Neural crest cell (in vitro differentiated cells): ENCODE measurements at regions not wholly inside any gene's neighbourhood (a gene's known extent, or its start where the extent isn't known, plus 50 kb on each side); places are given as distances from the start of the nearest gene placed in this dataset.

ENCODE experiments used
- DNase-seq: peaks from one replicate; pipeline ENCODE4 v3.0.0; 2021; ENCODE audit warnings: low read depth, mixed read lengths, low spot score
- H3K27ac Mint-ChIP-seq: one replicate; pipeline ENCODE4 v1.8.0; 2021; ENCODE audit warnings: mild to moderate bottlenecking, mixed read lengths; ENCODE audit not compliant: unreplicated experiment
- H3K27me3 Mint-ChIP-seq: 2 replicates; pipeline ENCODE4 v1.8.0; 2021; ENCODE audit warnings: low read depth, mild to moderate bottlenecking, mixed read lengths
- H3K36me3 Mint-ChIP-seq: 2 replicates; pipeline ENCODE4 v1.8.0; 2021; ENCODE audit warnings: low read depth, mild to moderate bottlenecking, mixed read lengths
- H3K4me1 Mint-ChIP-seq: 2 replicates; pipeline ENCODE4 v1.8.0; 2021; ENCODE audit warnings: mixed read lengths
- H3K4me3 Mint-ChIP-seq: one replicate; pipeline ENCODE4 v1.8.0; 2021; ENCODE audit warnings: mild to moderate bottlenecking, mixed read lengths
- H3K9me3 Mint-ChIP-seq: 2 replicates; pipeline ENCODE4 v1.8.0; 2021; ENCODE audit warnings: mixed read lengths
- TF ChIP-seq, protein P1 (sequence below): fragments of 200-600 bp; sonication (generic); conservative IDR thresholded peaks from 2 replicates; pipeline ENCODE4 v1.5.0; 2021; ENCODE audit warnings: antibody characterized with exemption, mild to moderate bottlenecking

DNA sequence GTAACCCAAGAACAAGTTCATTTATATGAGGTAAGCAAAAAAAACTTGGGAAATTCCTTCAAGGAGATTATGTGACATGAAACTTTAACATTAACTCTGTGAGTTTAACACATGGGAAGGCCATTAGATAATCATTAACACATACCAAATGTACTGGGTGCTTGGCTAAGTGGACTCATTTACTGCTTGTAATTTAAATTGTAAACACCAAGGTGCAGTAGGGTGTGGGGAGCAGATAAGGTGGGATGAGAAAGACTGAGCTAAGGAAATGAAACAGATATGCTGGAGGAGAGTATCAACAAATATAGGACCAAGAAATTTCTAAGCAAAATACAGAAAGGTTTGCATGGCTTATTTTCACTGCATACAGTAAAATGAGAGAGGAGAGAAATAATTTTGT lies 2384.8 kb upstream of the ACO1 start:
- Mint-ChIP-seq H3K27me3 (no peaks in the 10 kb centered on the region), H3K36me3 (no peaks in the 10 kb centered on the region), H3K9me3 (peaks cover 7% of the 10 kb centered on the region), H3K4me1 (no peaks in the 10 kb centered on the region), H3K27ac (no peak overlapping the region), H3K4me3 (no peak overlapping the region)
- TF ChIP-seq, protein P1, sequence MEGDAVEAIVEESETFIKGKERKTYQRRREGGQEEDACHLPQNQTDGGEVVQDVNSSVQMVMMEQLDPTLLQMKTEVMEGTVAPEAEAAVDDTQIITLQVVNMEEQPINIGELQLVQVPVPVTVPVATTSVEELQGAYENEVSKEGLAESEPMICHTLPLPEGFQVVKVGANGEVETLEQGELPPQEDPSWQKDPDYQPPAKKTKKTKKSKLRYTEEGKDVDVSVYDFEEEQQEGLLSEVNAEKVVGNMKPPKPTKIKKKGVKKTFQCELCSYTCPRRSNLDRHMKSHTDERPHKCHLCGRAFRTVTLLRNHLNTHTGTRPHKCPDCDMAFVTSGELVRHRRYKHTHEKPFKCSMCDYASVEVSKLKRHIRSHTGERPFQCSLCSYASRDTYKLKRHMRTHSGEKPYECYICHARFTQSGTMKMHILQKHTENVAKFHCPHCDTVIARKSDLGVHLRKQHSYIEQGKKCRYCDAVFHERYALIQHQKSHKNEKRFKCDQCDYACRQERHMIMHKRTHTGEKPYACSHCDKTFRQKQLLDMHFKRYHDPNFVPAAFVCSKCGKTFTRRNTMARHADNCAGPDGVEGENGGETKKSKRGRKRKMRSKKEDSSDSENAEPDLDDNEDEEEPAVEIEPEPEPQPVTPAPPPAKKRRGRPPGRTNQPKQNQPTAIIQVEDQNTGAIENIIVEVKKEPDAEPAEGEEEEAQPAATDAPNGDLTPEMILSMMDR, result no peak
- no peak for DNase-seq

DNA sequence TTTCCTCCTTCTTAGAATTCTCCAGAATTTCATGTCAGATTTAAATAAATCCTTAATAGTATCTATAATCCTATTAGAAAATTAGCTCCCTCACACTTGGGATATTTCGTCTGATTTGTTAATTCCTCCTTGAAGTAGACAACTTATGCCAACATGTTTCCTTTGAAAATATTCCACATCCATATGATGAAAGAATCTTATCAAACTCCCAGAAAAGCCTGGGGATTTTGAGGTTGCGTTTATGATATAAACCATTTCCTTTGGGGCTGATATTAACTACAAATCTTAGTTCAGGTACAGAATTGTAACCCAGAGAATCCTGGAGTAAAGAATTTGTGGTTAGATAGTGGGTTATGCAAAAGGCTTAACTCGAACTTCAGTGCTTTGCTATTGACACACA lies 2373.8 kb upstream of the ACO1 start:
- TF ChIP-seq, protein P1, result no peak
- Mint-ChIP-seq H3K27me3 (no peaks in the 10 kb centered on the region), H3K4me1 (no peaks in the 10 kb centered on the region), H3K27ac (no peak overlapping the region), H3K36me3 (no peaks in the 10 kb centered on the region), H3K9me3 (no peaks in the 10 kb centered on the region), H3K4me3 (no peak overlapping the region)
- DNase-seq, result no peak

DNA sequence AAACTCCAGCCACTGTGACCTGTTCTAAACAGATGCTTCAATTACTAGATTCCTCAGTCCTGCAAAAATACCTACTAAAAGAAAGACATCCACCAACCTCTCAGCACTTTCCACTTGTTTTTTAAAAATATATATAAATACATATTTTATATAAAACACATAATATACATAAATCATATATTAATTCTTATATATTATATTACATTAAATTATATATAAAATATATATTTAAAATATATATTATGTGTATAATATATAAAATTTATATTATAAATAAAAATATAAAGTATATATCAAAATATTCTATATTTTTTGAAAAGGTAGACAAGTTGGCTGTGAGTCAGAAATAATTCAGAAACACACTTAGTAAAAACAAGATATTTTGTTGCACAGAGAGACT lies 2371.8 kb upstream of the ACO1 start:
- Mint-ChIP-seq H3K4me1 (no peaks in the 10 kb centered on the region), H3K27ac (no peak overlapping the region), H3K27me3 (no peaks in the 10 kb centered on the region), H3K36me3 (no peaks in the 10 kb centered on the region), H3K4me3 (no peak overlapping the region), H3K9me3 (no peaks in the 10 kb centered on the region)
- DNase-seq, result no peak
- TF ChIP-seq, protein P1, result no peak

DNA sequence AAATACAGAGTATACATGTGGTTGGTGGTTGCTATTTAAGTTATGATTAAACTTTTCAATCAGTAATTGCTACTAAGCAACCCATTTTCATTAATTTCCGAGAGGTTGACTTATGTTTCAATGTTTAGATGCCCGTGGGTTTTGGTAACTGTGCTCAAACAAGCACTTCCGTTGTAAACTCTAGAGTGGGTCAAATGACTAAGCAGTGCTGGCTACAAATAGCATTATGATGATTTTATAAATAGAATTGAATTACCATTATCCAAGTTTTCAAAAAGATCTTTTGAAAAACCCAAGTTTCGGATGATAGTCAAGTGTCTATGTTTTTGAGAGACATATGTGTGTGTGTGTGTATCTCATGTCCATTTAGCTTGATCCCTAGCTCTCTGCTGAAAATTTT lies 2369.4 kb upstream of the ACO1 start:
- Mint-ChIP-seq H3K4me1 (no peaks in the 10 kb centered on the region), H3K27ac (no peak overlapping the region)

DNA sequence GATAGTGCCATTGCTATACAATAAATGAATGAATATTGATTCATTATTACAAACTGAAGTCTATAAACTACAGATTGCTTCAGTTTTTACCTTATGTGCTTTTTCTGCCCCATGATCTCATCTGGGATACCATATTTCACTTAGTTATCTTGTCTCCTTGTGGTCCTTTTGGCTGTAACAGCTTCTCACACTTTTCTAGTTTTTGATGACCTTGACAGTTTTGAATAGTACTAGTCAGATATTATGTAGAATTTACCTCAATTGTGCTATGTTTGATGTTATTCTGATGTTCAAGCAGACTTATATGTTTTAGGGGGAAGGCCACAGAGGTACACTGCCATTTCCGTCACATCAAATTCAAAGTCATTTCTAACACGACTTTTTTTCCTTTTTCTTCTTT lies 2364.3 kb upstream of the ACO1 start:
- no peak overlapping the region for H3K4me3 Mint-ChIP-seq
- no peaks in the 10 kb centered on the region for H3K9me3 Mint-ChIP-seq
- no peaks in the 10 kb centered on the region for H3K4me1 Mint-ChIP-seq
- no peak for DNase-seq
- no peak overlapping the region for H3K27ac Mint-ChIP-seq
- no peaks in the 10 kb centered on the region for H3K36me3 Mint-ChIP-seq
- H3K27me3 Mint-ChIP-seq, result no peaks in the 10 kb centered on the region
- TF ChIP-seq, protein P1, result no peak

More for the DNA sequence above, 2369.4 kb upstream of the ACO1 start:
- no peaks in the 10 kb centered on the region for H3K27me3 Mint-ChIP-seq
- TF ChIP-seq, protein P1, result no peak
- DNase-seq, result no peak
- no peaks in the 10 kb centered on the region for H3K36me3 Mint-ChIP-seq
- no peak overlapping the region for H3K4me3 Mint-ChIP-seq
- no peaks in the 10 kb centered on the region for H3K9me3 Mint-ChIP-seq

DNA sequence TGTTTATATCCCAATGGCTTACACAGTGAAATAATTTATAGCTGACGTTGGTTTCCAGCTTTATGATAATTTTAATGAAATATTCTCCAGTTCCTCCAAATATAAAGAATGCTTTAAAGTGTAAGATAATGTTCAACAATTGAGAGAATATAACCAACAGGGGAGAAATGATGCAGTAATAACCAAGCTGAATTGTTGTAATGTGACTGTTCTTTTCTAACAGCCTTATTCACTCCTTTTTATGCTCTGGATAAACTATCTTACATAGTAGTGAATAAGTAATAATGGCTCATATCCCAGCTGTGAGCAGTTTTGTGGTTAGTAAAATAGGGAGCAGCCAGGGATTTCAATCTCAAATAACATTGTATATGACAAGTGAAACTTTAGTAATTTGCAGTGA lies 2348.7 kb upstream of the ACO1 start:
- Mint-ChIP-seq H3K4me3 (no peak overlapping the region), H3K27me3 (no peaks in the 10 kb centered on the region), H3K4me1 (no peaks in the 10 kb centered on the region), H3K9me3 (peaks cover 5% of the 10 kb centered on the region), H3K36me3 (no peaks in the 10 kb centered on the region), H3K27ac (no peak overlapping the region)
- no peak for DNase-seq
- TF ChIP-seq, protein P1, result no peak
